Myocyte (in vitro differentiated cells): ENCODE measurements at regions not wholly inside any gene's neighbourhood (a gene's known extent, or its start where the extent isn't known, plus 50 kb on each side); places are given as distances from the start of the nearest gene placed in this dataset.
"Not testable (repeated sequence)": the region's sequence is repeated elsewhere in the genome, so short reads cannot be mapped to it uniquely, and the experiment has no call there.

ENCODE experiments used
- DNase-seq: peaks from one replicate; pipeline ENCODE4 v3.0.0-alpha.2; 2012; ENCODE audit warnings: low read depth

GRCh38 chr9:66152406-66152805 lies 415.5 kb downstream of the FOXD4L4 start:
- DNase-seq, result not testable (repeated sequence)

DNA sequence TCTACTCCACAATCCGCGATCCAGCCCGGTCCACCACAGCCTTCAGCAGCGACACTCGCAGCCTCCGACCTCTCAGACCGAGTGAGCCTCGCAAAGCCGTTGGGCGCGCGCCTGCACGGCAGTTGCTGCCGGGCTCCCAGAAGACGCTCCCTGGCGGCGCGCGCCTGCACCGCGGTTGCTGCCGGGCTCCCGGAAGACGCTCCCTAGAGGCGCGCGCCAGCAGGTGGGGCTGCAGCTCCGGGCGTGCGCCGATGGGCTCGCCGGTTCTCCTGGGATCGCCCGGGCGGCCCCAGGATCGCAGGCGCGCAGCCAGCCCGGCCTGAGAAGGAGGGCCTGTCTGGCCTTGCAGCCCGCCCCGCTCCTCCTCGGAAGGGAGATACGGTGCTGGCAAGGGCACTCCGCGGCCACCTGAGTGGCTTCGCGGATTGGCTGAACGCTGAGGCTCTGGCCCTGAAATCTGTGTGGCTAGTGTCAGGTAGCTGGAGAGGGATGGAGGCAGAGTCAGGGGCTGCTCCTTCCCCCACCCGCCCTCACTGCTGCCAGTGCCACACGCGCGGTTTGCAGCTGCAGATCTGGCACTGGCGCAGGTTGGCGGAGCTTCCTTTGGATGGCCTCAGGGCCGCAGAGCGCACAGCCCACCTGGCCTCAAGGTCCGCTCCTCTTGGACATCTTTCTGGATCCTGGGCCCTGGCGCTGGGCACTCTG lies 416.2 kb downstream of the FOXD4L4 start:
- DNase-seq, result peak; percentile 55

GRCh38 chr9:66153971-66154691 lies 417.2 kb downstream of the FOXD4L4 start:
- not testable (repeated sequence) for DNase-seq

GRCh38 chr9:66182316-66182715 lies 445.4 kb downstream of the FOXD4L4 start:
- DNase-seq, result not testable (repeated sequence)

- not testable (repeated sequence) for DNase-seq
Observed at GRCh38 chr9:66183648-66184047, 446.7 kb downstream of the FOXD4L4 start.

- peak; percentile 63 for DNase-seq
Observed at GRCh38 chr9:66197199-66197598, 460.3 kb downstream of the FOXD4L4 start.

DNA sequence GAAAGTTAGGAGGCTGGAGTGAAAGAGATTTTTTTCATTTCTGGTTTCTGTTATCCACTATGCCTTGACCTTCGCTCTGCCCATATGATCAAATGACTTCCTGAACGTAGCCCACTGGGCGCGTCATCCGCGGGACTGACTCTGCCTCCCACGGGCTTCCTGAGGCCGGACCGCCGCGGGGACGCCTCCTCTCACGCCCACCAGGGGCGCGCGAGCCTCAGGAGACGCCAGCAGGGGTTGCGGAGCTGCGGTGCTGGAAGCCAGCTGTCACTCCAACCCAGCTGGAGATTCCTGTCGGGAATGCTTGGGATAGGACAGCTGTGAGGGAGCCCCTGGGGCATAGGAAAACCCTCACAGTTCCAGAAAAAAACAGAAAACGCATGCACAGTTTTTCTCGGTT lies 461.5 kb downstream of the FOXD4L4 start:
- not testable (repeated sequence) for DNase-seq

DNA sequence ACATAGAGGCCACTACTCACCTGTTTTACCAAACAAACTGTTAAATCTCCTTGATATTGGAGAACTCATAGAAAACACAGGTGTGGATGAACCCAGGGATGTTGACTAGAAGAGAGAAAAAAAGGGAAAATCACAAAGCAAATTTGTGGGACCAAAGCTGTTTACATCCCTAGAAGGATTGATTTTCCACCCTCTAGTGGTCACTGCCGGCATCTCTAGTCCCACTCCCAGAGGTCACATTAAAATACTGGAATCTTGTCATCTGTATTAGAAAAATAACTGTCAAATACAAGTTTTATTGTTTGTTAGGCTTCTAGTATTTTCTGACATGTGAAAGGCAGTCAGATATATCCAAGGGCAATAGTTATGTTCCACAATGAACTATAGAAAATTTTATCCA lies 469.7 kb downstream of the FOXD4L4 start:
- DNase-seq, result not testable (repeated sequence)

- DNase-seq, result not testable (repeated sequence)
Observed at GRCh38 chr9:66207914-66208313, 471.0 kb downstream of the FOXD4L4 start.

DNA sequence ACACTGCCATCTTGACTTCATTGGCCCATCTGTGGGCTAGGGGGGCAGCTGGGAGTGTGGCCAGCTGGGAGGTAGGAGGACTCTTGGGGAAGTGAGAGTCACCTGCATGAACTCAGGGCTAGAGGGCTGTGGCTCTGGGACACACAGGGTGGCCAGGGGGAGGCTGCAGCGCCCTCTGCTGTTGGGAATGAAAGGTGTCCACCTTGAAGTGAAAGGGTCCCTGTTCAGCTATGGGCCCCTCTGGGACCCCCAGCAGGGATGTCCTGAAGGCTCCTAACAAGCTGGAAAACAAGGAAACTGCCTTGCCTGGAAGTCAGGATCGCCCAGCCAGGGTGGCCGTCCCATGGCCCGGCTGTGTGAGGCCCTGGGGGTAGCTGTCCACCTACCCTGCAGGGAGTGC lies 507.8 kb downstream of the FOXD4L4 start:
- DNase-seq, result not testable (repeated sequence)

DNA sequence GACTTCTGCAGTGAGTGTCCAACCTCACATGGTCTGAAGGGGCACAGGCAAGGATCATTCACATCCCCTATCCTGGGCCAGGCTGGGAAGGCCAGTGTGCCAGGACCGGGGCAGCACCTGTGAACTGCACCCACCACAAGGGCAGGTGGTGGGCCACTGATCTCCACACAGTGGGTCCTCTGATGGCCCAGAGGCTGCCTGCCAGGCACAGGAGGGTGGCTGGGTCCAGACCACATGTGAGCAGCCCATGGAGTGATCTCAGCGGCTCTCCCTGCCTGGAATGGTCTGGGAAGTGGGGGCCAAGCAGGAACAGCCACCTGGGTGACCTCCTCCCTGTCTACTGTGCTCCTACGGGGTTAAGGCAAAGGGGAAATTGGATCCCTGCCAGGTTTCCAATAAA lies 508.5 kb downstream of the FOXD4L4 start:
- not testable (repeated sequence) for DNase-seq

GRCh38 chr9:66257581-66257980 lies 520.6 kb downstream of the FOXD4L4 start:
- DNase-seq, result not testable (repeated sequence)

GRCh38 chr9:66261576-66261975 lies 524.6 kb downstream of the FOXD4L4 start:
- not testable (repeated sequence) for DNase-seq

- not testable (repeated sequence) for DNase-seq
Observed at GRCh38 chr9:66263621-66264020, 526.7 kb downstream of the FOXD4L4 start.

- not testable (repeated sequence) for DNase-seq
Observed at GRCh38 chr9:66264786-66265185, 527.8 kb downstream of the FOXD4L4 start.

DNA sequence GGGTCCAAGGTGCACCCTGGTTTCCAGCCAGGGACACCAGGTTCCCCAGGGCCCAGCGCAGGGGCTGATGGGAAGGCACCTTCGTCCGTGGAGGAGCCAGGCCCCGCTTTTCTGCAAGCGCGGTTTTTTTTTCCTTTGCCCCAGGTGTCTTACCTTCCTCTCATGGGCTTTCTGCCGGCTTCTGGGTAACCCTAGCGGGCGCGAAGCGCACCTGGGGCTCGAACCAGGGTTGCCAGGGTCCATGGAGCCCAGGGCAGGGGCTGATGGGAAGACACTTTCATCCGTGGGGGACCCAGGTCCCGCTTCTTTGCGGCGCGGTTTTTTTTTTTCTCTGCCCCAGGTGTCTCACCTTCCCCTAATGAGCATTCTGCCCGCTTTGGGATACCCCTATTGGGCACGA lies 529.3 kb downstream of the FOXD4L4 start:
- DNase-seq, result not testable (repeated sequence)

DNA sequence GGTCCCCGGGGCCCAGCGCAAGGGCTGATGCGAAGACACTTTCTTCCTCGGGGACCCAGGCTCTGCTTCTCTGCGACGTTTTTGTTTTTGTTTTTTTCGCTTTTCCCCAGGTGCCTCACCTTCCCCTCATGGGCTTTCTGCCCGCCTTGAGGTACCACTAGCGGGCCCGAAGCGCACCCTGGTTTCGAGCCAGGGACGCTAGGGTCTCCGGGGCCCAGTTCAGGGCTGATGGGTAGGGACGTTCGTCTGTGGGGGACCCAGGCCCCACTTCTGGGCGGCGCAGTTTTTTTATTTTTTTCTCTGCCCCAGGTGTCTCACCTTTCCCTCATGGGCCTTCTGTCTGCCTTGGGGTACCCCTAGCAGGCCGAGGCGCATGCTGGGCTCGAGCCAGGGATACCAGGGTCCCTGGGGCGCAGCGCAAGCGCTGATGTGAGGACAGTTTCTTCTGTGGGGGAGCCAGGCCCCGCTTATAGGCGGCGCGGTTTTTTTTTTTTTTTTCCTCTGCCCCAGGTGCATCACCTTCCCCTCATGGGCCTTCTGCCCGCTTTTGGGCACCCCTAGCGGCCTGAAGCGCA lies 530.0 kb downstream of the FOXD4L4 start:
- not testable (repeated sequence) for DNase-seq

GRCh38 chr9:66267684-66268083 lies 530.7 kb downstream of the FOXD4L4 start:
- DNase-seq, result not testable (repeated sequence)

- DNase-seq, result not testable (repeated sequence)
Observed at GRCh38 chr9:66269024-66269423, 532.1 kb downstream of the FOXD4L4 start.

DNA sequence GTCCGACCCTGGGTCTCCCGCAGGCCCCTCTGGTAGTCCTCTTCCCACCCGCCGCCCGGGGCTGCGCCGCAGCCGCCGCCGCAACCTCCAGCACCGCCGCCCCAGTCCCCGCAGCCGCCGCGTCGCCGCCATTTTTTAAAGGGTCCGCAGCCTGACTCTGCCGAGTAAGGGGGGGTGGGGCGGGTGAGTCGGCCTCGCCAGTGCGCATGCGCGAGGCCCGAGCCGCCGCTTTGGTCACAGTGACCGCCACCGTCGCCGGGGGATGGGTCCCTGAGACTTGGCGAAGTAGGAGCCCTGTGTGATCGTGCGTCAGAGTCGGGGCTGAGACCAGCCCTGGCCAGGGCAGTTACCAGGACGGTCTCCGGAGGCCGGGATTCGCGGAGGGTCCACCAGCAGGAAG lies 532.8 kb downstream of the FOXD4L4 start:
- not testable (repeated sequence) for DNase-seq

DNA sequence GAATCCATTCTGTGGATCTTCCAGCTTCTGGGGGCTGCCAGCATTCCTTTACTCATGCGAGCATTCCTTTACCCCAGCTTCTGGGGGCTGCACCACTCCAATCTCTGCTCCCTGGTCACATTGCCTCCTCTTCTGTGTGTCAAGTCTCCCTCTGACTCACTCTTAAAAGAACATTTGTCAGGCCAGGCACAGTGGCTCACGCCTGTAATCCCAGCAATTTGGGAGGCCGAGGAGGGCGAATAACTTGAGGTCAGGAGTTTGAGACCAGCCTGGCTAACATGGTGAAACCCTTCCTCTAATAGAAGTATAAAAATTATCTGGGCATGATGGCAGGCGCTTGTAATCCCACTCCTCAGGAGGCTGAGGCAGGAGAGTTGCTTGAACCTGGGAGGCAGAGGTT lies 541.9 kb downstream of the FOXD4L4 start:
- not testable (repeated sequence) for DNase-seq
